Heart right ventricle (tissue), 16 donors: ENCODE measurements at regions not wholly inside any gene's neighbourhood (a gene's known extent, or its start where the extent isn't known, plus 50 kb on each side); places are given as distances from the start of the nearest gene placed in this dataset.

Source experiments
- ATAC-seq, 8 donors: fragments of 200-7000 bp; cut with Tn5 transposase; one replicate each; pipeline ENCODE4 v1.9.1; 2020; ENCODE audit warnings: mild to moderate bottlenecking in 8 of 8, moderate library complexity in 8 of 8, moderate number of reproducible peaks in 1 of 8
- DNase-seq, 2 donors: peaks; one replicate each; pipeline ENCODE4 v3.0.0-alpha.2; 2020
- H3K27ac ChIP-seq, 10 donors: fragments of 200-600 bp; sonication (generic) in 2 of 10; one replicate each; pipeline versions ENCODE4 v1.5.0 to v1.8.0; 2020 to 2022; ENCODE audit warnings: mild to moderate bottlenecking in 3 of 10
- H3K27me3 ChIP-seq, 7 donors: fragments of 200-600 bp; one replicate each; pipeline ENCODE4 v1.8.0; 2021 to 2022; ENCODE audit warnings: mild to moderate bottlenecking in 2 of 7
- H3K36me3 ChIP-seq, 9 donors: fragments of 200-600 bp; sonication (generic) in 1 of 9; one replicate each; pipeline versions ENCODE4 v1.5.0 to v1.8.0; 2020 to 2022; ENCODE audit warnings: mild to moderate bottlenecking in 2 of 9
- H3K4me1 ChIP-seq, 9 donors: fragments of 200-600 bp; sonication (generic) in 1 of 9; one replicate each; pipeline versions ENCODE4 v1.5.0 to v1.8.0; 2020 to 2022; ENCODE audit warnings: mild to moderate bottlenecking in 4 of 9
- H3K4me3 ChIP-seq, 10 donors: fragments of 200-600 bp; sonication (generic) in 2 of 10; one replicate each; pipeline versions ENCODE4 v1.5.0 to v1.8.0; 2020 to 2022; ENCODE audit warnings: mild to moderate bottlenecking in 7 of 10, moderate library complexity in 2 of 10
- H3K9me3 ChIP-seq, 11 donors: fragments of 200-600 bp in 10 of 11; sonication (generic) in 2 of 11; one replicate each; pipeline versions ENCODE4 v1.5.0 to v1.8.0; 2013 to 2022; ENCODE audit warnings: mild to moderate bottlenecking in 2 of 11, control low read depth in 1 of 11, moderate library complexity in 1 of 11
- CTCF ChIP-seq, 9 donors: fragments of 200-600 bp; sonication (generic) in 2 of 9; IDR thresholded peaks; one replicate each; pipeline versions ENCODE4 v1.5.0 to v1.8.0; 2021 to 2022; ENCODE audit warnings: antibody characterized with exemption in 9 of 9, mild to moderate bottlenecking in 5 of 9, moderate library complexity in 1 of 9
- WGBS, 2 donors: extraction: QIAGEN DNeasy Blood & Tissue Kit; methylation state at CpG; one replicate each; pipeline ENCODE4 v1.1.7; 2013; ENCODE audit warnings: inconsistent platforms in 1 of 2; 5-methylcytosine and 5-hydroxymethylcytosine counted together
- intact Hi-C, 10 donors: fragments of 100-400 bp; cut with DNase I; formaldehyde crosslinking; loops; one replicate each; pipeline versions ENCODE4 v1.11.1 to v1.14.2; 2022
- donor health status: Arrhythmogenic right ventricular cardiomyopathy.
- donor health status: ischemic (EF 13 %, LVEDD 7.1; RV severe dilation, severe dysfunction).
- donor health status: healthy with polysubstance abuse.
- donor health status: DM: no; HTN: yes; CAD: no.
- donor health status: DM: no; HTN: no; CAD: no.
- donor health status: ischemic (EF 25% LVEDD 6.9; RV normal size, moderate dysfunction).
- donor health status: ischemic (EF 25% LVEDD 5.7; RV mildly dilated, moderate dysfunction).
- donor health status: healthy.
- donor health status: DM: yes; HTN: yes; CAD: no.
- donor health status: Ischemic cardiomyopathy.
- donor health status: ischemic (EF 35%, LVEDD 5.7; RV mildly dilated, moderate dysfunction).
- donor health status: nonischemic (EF 11% LVEDD 7.7; RV severe dilation, severe dysfunction).
- donor health status: DM: yes; HTN: yes; CAD: no.
- donor health status: PGD.
- donor health status: ischemic (EF 29% LVEDD 5.4; RV normal size, mild dysfunction).
- donor health status: nonischemic (EF 23%, LVEDD 6.1; RV moderate dilation, normal function).

GRCh38 chr2:238509151-238509835 is 82.6 kb downstream of the ASB1 start:
- no peaks in the 10 kb centered on the region for H3K9me3 ChIP-seq
- no peak for TF ChIP-seq CTCF (IDR thresholded peaks at IDR 0.05)
- ATAC-seq (peak in 2 of 8 donors; percentile 38 to 54), DNase-seq (no peak)
- H3K4me1 ChIP-seq: no peaks in the 10 kb centered on the region
- H3K27ac ChIP-seq: no peak overlapping the region
- H3K36me3 ChIP-seq: no peaks in the 10 kb centered on the region
- WGBS, 2 donors: 73% methylated on average over 12 of the region's 12 CpGs
- intact Hi-C loops: no loop called here
- no peak overlapping the region for H3K4me3 ChIP-seq
- peaks cover 0 to 27% (median 8%) of the 10 kb centered on the region in 7 donors for H3K27me3 ChIP-seq

GRCh38 chr2:238509903-238510302 is 83.2 kb downstream of the ASB1 start:
- 87 to 97% methylated on average over 7 of the region's 7 CpGs for WGBS, 2 donors
- Histone ChIP-seq H3K4me3 (no peak overlapping the region), H3K27me3 (peaks cover 0 to 27% (median 8%) of the 10 kb centered on the region in 7 donors), H3K36me3 (no peaks in the 10 kb centered on the region), H3K4me1 (no peaks in the 10 kb centered on the region), H3K27ac (no peak overlapping the region), H3K9me3 (peaks cover 0 to 4% (median 0%) of the 10 kb centered on the region in 11 donors)
- ATAC-seq: no peak
- TF ChIP-seq CTCF (IDR thresholded peaks at IDR 0.05): no peak
- DNase-seq: no peak
- intact Hi-C loops: loop anchor here in 4 of 10 donors (5.0 to 10.0 kb wide), 3 partner anchors 115 to 277 kb away; no protein-coding TSS in a partner anchor

GRCh38 chr2:238510911-238511613 is 84.3 kb downstream of the ASB1 start:
- DNase-seq (no peak), ATAC-seq (peak in 1 of 8 donors; percentile 39)
- H3K36me3 ChIP-seq: no peaks in the 10 kb centered on the region
- TF ChIP-seq CTCF (IDR thresholded peaks at IDR 0.05): no peak
- H3K9me3 ChIP-seq: peaks cover 0 to 14% (median 0%) of the 10 kb centered on the region in 11 donors
- intact Hi-C loops: loop anchor here in 4 of 10 donors (5.0 to 10.0 kb wide), 3 partner anchors 114 to 276 kb away; no protein-coding TSS in a partner anchor
- H3K27me3 ChIP-seq: peaks cover 0 to 27% (median 8%) of the 10 kb centered on the region in 7 donors
- H3K4me3 ChIP-seq: no peak overlapping the region
- no peaks in the 10 kb centered on the region for H3K4me1 ChIP-seq
- 72 to 74% methylated on average over 26 of the region's 26 CpGs for WGBS, 2 donors
- no peak overlapping the region for H3K27ac ChIP-seq

- TF ChIP-seq CTCF (IDR thresholded peaks at IDR 0.05): no peak
- DNase-seq (no peak), ATAC-seq (no peak)
- Histone ChIP-seq H3K9me3 (peaks cover 0 to 19% (median 0%) of the 10 kb centered on the region in 11 donors), H3K4me3 (no peak overlapping the region), H3K27ac (no peak overlapping the region), H3K27me3 (peaks cover 0 to 24% (median 8%) of the 10 kb centered on the region in 7 donors), H3K4me1 (no peaks in the 10 kb centered on the region), H3K36me3 (no peaks in the 10 kb centered on the region)
- WGBS, 2 donors: 91 to 95% methylated on average over 10 of the region's 10 CpGs
- intact Hi-C loops: loop anchor here in 4 of 10 donors (5.0 to 10.0 kb wide), 3 partner anchors 113 to 276 kb away; no protein-coding TSS in a partner anchor
Observed at GRCh38 chr2:238511614-238511950, 84.9 kb downstream of the ASB1 start.
